Prostate gland (tissue), 2 donors: ENCODE measurements at regions not wholly inside any gene's neighbourhood (a gene's known extent, or its start where the extent isn't known, plus 50 kb on each side); places are given as distances from the start of the nearest gene placed in this dataset.

ENCODE experiments used
- DNase-seq: peaks from one replicate; pipeline ENCODE4 v3.0.0-alpha.2; 2019; ENCODE audit warnings: low spot score
- H3K27ac ChIP-seq, 2 donors: fragments of 200-600 bp; sonication (generic); 2 replicates each; pipeline ENCODE4 v1.5.1; 2017 to 2019
- H3K27me3 ChIP-seq: fragments of 200-600 bp; sonication (generic); replicated peaks from 2 replicates; pipeline ENCODE4 v1.5.1; 2019; ENCODE audit not compliant: insufficient read depth
- H3K36me3 ChIP-seq, 2 donors: fragments of 200-600 bp; sonication (generic); 1 replicate in 1 of 2; 2 replicates in 1 of 2; pipeline versions ENCODE4 v1.5.1 to v1.8.1; 2017 to 2019
- H3K4me1 ChIP-seq: fragments of 200-600 bp; sonication (generic); replicated peaks from 2 replicates; pipeline ENCODE4 v1.5.1; 2019
- H3K4me3 ChIP-seq, 2 donors: fragments of 200-600 bp; sonication (generic); 2 replicates each; pipeline ENCODE4 v1.5.1; 2017 to 2019
- H3K9me3 ChIP-seq: fragments of 200-600 bp; sonication (generic); 2 replicates; pipeline ENCODE4 v1.5.1; 2017
- POLR2A ChIP-seq: fragments of 450-650 bp; IDR thresholded peaks from one replicate; pipeline ENCODE4 v1.6.1; 2016; ENCODE audit warnings: antibody characterized with exemption, mild to moderate bottlenecking
- POLR2AphosphoS5 ChIP-seq: sonication (generic); formaldehyde crosslinking; IDR thresholded peaks from one replicate; pipeline ENCODE4 v1.6.1; 2017; ENCODE audit warnings: antibody characterized with exemption
- WGBS: methylation state at CpG from one replicate; pipeline ENCODE4 v1.1.5; 2018; 5-methylcytosine and 5-hydroxymethylcytosine counted together
- intact Hi-C: fragments of 100-400 bp; cut with DNase I; formaldehyde crosslinking; loops from one replicate; pipeline ENCODE4 v1.14.2; 2022
- TF ChIP-seq, protein P1 (sequence below), 4 experiments: fragments of 200-600 bp in 2 of 4; fragments of 450-650 bp in 2 of 4; sonication (generic) in 2 of 4; IDR thresholded peaks; 1 replicate in 3 of 4; 2 replicates in 1 of 4; pipeline ENCODE4 v1.5.1; 2016 to 2019; ENCODE audit warnings: antibody characterized with exemption in 4 of 4, mild to moderate bottlenecking in 2 of 4, moderate library complexity in 2 of 4

DNA sequence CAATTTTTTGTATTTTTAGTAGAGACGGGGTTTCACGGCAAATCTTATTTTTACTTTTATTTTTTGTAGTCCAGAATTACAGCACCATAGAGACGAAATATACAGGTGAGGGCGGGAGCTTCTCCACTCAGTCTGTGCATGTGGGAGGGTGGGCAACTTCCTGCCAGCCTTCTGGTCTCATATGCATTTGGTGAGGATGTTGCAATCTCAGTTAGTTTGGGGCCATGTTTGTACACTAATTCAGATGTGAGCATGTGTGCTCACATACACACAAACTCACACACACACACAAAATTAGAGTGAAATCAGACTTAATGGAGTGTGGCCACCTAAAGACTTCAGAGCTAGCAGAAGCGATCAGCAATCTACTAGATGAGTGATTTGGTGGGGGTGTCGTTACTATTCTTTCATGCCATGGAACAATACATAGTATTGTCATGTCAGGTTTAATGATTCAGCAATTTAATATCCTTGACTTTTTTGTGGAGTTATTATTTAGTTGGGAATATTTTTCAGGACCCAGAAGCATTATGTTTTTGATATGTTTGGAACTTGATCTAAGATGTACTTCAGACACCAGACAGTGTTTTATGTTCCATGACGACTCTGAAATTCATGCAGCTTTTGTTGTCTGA lies 78.0 kb upstream of the BMP2 start:
- intact Hi-C loops, result no loop called here
- no peak overlapping the region for H3K4me3 ChIP-seq
- no peak for DNase-seq
- 78% methylated on average over 7 of the region's 7 CpGs for WGBS
- TF ChIP-seq, protein P1, sequence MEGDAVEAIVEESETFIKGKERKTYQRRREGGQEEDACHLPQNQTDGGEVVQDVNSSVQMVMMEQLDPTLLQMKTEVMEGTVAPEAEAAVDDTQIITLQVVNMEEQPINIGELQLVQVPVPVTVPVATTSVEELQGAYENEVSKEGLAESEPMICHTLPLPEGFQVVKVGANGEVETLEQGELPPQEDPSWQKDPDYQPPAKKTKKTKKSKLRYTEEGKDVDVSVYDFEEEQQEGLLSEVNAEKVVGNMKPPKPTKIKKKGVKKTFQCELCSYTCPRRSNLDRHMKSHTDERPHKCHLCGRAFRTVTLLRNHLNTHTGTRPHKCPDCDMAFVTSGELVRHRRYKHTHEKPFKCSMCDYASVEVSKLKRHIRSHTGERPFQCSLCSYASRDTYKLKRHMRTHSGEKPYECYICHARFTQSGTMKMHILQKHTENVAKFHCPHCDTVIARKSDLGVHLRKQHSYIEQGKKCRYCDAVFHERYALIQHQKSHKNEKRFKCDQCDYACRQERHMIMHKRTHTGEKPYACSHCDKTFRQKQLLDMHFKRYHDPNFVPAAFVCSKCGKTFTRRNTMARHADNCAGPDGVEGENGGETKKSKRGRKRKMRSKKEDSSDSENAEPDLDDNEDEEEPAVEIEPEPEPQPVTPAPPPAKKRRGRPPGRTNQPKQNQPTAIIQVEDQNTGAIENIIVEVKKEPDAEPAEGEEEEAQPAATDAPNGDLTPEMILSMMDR (IDR thresholded peaks at IDR 0.05), result no peak
- TF ChIP-seq POLR2A, result no peak
- no peak for TF ChIP-seq POLR2AphosphoS5
- no peak overlapping the region for H3K27ac ChIP-seq
- no peaks in the 10 kb centered on the region for H3K27me3 ChIP-seq
- H3K36me3 ChIP-seq, result no peaks in the 10 kb centered on the region
- H3K4me1 ChIP-seq, result no peaks in the 10 kb centered on the region
- H3K9me3 ChIP-seq, result no peaks in the 10 kb centered on the region

DNA sequence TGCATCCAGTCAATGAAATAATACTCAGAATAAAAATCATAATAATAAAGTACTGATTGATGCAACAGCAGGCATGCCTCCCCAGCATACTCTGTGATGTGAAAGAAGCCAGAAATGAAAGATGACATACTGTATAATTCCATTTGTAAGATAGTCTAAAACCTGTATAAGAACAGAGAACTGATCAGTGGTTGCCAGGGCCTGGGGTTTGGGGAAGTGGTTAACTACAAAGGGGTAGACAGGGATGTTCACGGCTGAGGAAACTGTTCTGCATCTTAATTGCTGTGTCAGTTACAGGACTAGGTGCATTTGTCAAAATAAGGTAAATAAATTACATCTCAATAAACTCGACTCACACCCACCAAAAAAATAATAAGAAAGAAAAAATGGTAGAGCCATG lies 81.3 kb upstream of the BMP2 start:
- H3K4me3 ChIP-seq, result no peak overlapping the region
- no peaks in the 10 kb centered on the region for H3K9me3 ChIP-seq
- 85% methylated on average over 2 of the region's 2 CpGs for WGBS
- H3K36me3 ChIP-seq, result no peaks in the 10 kb centered on the region
- no peaks in the 10 kb centered on the region for H3K27me3 ChIP-seq
- H3K27ac ChIP-seq, result no peak overlapping the region
- no peak for DNase-seq
- intact Hi-C loops, result no loop called here
- TF ChIP-seq, protein P1 (IDR thresholded peaks at IDR 0.05), result no peak
- TF ChIP-seq POLR2AphosphoS5 (no peak), POLR2A (no peak)
- H3K4me1 ChIP-seq, result no peaks in the 10 kb centered on the region

DNA sequence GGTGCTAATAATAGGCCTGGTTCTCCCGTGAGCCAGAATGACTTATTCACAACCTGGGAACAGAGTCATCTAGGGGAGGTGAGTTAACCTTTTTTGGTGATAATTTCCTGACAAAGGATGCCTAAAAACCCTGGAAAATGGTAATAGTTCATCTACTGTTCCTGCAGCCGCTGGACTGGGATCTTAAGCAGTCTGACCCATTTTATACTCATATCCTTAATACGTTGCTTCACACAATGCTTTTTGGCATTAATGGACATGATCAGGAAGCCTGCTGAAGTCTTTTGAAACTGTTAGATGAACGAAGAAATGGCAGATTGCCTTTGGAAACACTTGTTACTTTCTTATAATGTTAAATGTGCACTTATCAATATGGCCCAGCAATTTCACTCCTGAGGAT lies 81.9 kb upstream of the BMP2 start:
- H3K27me3 ChIP-seq, result no peaks in the 10 kb centered on the region
- H3K27ac ChIP-seq, result no peak overlapping the region
- no peak for DNase-seq
- no peaks in the 10 kb centered on the region for H3K4me1 ChIP-seq
- no peaks in the 10 kb centered on the region for H3K36me3 ChIP-seq
- 88% methylated on average over 4 of the region's 4 CpGs for WGBS
- TF ChIP-seq POLR2AphosphoS5, result no peak
- no peak for TF ChIP-seq POLR2A
- TF ChIP-seq, protein P1 (IDR thresholded peaks at IDR 0.05), result no peak
- intact Hi-C loops, result no loop called here
- no peaks in the 10 kb centered on the region for H3K9me3 ChIP-seq
- no peak overlapping the region for H3K4me3 ChIP-seq

DNA sequence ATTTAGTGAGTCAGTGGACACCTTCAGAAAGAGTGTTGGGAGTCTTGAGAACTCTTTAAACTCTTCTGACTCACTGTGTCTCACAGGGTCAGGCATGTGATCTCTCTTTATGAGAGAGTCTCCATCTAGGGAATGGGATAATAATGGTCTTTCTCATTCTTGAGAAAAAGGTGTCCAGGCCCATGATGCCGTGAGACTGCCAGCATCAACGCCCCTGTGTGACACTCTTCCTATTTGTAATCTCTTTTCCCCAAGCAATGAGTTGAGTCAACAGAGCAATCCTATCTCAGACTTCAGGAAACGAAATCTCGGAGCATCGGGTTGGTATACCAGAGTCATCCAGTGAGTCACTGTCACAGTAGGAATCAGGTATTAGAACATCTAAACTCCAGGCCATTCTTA lies 82.3 kb upstream of the BMP2 start:
- no peaks in the 10 kb centered on the region for H3K4me1 ChIP-seq
- no peak overlapping the region for H3K4me3 ChIP-seq
- 92% methylated on average over 5 of the region's 5 CpGs for WGBS
- H3K27ac ChIP-seq, result no peak overlapping the region
- no peaks in the 10 kb centered on the region for H3K36me3 ChIP-seq
- intact Hi-C loops, result no loop called here
- no peaks in the 10 kb centered on the region for H3K9me3 ChIP-seq
- TF ChIP-seq POLR2AphosphoS5, result no peak
- no peak for TF ChIP-seq POLR2A
- TF ChIP-seq, protein P1 (IDR thresholded peaks at IDR 0.05), result no peak
- no peaks in the 10 kb centered on the region for H3K27me3 ChIP-seq
- no peak for DNase-seq
